ENCODE measurements at regions not wholly inside any gene's neighbourhood (a gene's known extent, or its start where the extent isn't known, plus 50 kb on each side); places are given as distances from the start of the nearest gene placed in this dataset.

GRCh38 chr15:69629631-69630161 is 177.1 kb downstream of the RPLP1 start:
- DNase-seq = no peak

GRCh38 chr15:69631005-69631404 is 178.4 kb downstream of the RPLP1 start:
- no peak for DNase-seq

GRCh38 chr15:69631978-69632377 is 179.4 kb downstream of the RPLP1 start:
- no peak for DNase-seq

GRCh38 chr15:69634860-69635259 is 182.2 kb downstream of the RPLP1 start:
- no peak for DNase-seq

- DNase-seq = no peak
These were observed 183.7 kb downstream of the RPLP1 start for GRCh38 chr15:69636169-69636915.

- no peak for DNase-seq
These were observed 185.2 kb downstream of the RPLP1 start for GRCh38 chr15:69637818-69638217.

- DNase-seq = no peak
These were observed 190.9 kb downstream of the RPLP1 start for GRCh38 chr15:69643476-69643875.

- no peak for DNase-seq
These were observed 191.4 kb downstream of the RPLP1 start for GRCh38 chr15:69643971-69644370.

GRCh38 chr15:69644876-69645275 is 192.3 kb downstream of the RPLP1 start:
- no peak for DNase-seq

GRCh38 chr15:69647142-69647513 is 194.5 kb downstream of the RPLP1 start:
- DNase-seq = no peak

- no peak for DNase-seq
These were observed 195.6 kb downstream of the RPLP1 start for GRCh38 chr15:69648212-69648611.

- DNase-seq = no peak
These were observed 196.4 kb downstream of the RPLP1 start for GRCh38 chr15:69648775-69649735.

GRCh38 chr15:69652293-69652692 is 199.7 kb downstream of the RPLP1 start:
- DNase-seq = no peak

GRCh38 chr15:69652751-69653305 is 200.2 kb downstream of the RPLP1 start:
- no peak for DNase-seq

- DNase-seq = no peak
These were observed 200.7 kb downstream of the RPLP1 start for GRCh38 chr15:69653306-69653705.

- DNase-seq = no peak
These were observed 201.2 kb downstream of the RPLP1 start for GRCh38 chr15:69653846-69654245.

- no peak for DNase-seq
These were observed 203.8 kb downstream of the RPLP1 start for GRCh38 chr15:69656271-69657030.

GRCh38 chr15:69657626-69658025 is 205.0 kb downstream of the RPLP1 start:
- DNase-seq = no peak

GRCh38 chr15:69658411-69658945 is 205.9 kb downstream of the RPLP1 start:
- DNase-seq = no peak

GRCh38 chr15:69659454-69660050 is 206.9 kb downstream of the RPLP1 start:
- DNase-seq = no peak

GRCh38 chr15:69660114-69660513 is 207.5 kb downstream of the RPLP1 start:
- no peak for DNase-seq

Measured in amniotic stem cell (primary cell).